Activated T-helper 17 cell treated with anti-CD3 and anti-CD28 coated beads, Interleukin-2, amount 50 U/mL, for 72 hours (primary cell): ENCODE measurements at regions not wholly inside any gene's neighbourhood (a gene's known extent, or its start where the extent isn't known, plus 50 kb on each side); places are given as distances from the start of the nearest gene placed in this dataset.

Experiments
- ATAC-seq: fragments of 150-1000 bp; cut with Tn5 transposase; replicated peaks from 2 replicates; pipeline ENCODE4 v1.10.0; 2021; ENCODE audit warnings: mild to moderate bottlenecking, moderate library complexity
- H3K27ac Mint-ChIP-seq: one replicate; pipeline ENCODE4 v1.8.0; 2022; ENCODE audit warnings: mixed read lengths
- H3K27me3 Mint-ChIP-seq: one replicate; pipeline ENCODE4 v1.8.0; 2022; ENCODE audit warnings: mixed read lengths
- H3K36me3 Mint-ChIP-seq: one replicate; pipeline ENCODE4 v1.8.0; 2022; ENCODE audit warnings: low read depth, mild to moderate bottlenecking, mixed read lengths
- H3K4me1 Mint-ChIP-seq: one replicate; pipeline ENCODE4 v1.8.0; 2022; ENCODE audit warnings: mixed read lengths
- H3K4me3 Mint-ChIP-seq: one replicate; pipeline ENCODE4 v1.8.0; 2022; ENCODE audit warnings: mild to moderate bottlenecking, mixed read lengths
- H3K9me3 Mint-ChIP-seq: one replicate; pipeline ENCODE4 v1.8.0; 2022; ENCODE audit warnings: mixed read lengths

DNA sequence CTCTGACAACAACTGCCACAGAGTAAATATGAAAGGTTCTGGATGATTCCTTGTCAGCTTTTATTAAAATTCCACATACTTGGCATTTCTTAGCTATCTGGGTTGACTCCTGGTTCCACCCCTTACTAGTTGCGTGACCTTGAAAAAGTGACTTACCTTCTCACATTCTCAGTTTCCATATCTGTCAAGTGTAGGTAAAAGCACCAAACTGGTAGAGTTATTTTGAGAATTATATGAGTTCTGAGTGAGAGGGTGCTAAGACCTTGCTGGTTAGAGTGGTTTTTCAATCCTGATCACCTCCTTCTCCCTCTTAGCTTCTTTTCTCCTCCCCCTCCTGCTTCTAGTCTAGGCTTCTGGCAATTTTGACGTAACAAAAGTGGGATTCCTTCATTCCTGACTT, 83.4 kb upstream of the ABCD3 start:
- Mint-ChIP-seq H3K27ac (no peak overlapping the region), H3K4me3 (no peak overlapping the region), H3K27me3 (peaks cover 24% of the 10 kb centered on the region), H3K4me1 (peaks cover 7% of the 10 kb centered on the region), H3K36me3 (no peaks in the 10 kb centered on the region), H3K9me3 (no peaks in the 10 kb centered on the region)
- peak; percentile 18 for ATAC-seq

DNA sequence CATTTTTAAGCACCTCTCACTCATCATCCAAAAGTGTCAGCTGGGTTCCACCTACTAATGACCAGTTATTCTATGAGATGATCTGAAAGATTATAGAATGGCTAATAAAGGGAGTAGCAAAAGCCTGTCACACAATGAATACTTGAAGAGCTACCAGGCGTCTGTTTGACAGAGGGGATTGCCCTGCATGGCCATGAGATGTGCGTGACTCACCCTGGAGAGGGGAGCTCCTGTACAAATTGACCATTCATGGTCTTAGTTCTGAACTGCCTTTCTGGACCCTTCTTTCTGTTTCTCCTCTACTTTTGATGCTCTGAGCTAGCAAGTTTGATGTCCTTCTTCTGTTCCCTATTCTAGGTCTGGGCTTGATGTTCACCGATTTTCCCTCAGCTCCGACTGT, 85.2 kb upstream of the ABCD3 start:
- H3K4me1 Mint-ChIP-seq, result peaks cover 7% of the 10 kb centered on the region
- no peak overlapping the region for H3K27ac Mint-ChIP-seq
- no peaks in the 10 kb centered on the region for H3K9me3 Mint-ChIP-seq
- H3K4me3 Mint-ChIP-seq, result no peak overlapping the region
- no peaks in the 10 kb centered on the region for H3K36me3 Mint-ChIP-seq
- H3K27me3 Mint-ChIP-seq, result peaks cover 28% of the 10 kb centered on the region
- ATAC-seq, result no peak

DNA sequence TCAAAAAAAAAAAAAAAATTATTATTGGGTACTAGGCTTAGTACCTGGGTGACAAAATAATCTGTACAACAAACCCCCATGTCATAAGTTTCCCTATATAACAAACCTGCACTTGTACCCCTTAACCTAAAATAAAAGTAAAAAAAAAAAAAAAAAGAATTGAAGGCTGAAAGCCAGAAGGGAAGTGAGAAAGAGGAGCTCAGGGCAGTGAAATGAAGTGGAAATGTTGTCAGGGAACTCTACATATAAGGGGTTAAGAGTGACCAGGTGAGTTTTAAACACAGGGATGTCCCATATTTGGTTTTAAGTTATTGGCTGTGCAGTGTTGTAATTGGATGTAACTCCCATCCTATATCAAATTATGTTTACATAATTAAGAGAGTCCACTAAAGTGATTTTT, 85.7 kb upstream of the ABCD3 start:
- Mint-ChIP-seq H3K27ac (no peak overlapping the region), H3K36me3 (no peaks in the 10 kb centered on the region)

DNA sequence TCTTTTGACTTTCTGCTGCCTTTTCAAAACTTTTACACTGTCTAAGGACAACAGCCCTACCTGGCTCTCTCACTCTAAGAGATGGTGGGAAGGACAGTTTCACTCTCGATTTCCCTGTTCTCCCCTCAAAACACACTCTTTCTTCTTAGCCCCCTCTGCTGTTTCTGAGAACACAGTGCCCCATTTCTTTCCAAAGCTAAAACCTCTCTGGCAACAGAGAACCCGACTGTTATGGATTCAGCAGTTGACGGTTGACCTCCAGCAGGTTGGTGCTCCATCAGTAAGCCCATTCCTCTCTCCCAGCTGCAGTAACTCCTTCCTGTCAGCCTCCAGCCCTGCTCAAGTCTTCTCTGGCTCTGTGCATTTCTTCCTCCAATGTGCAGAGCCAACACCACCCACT, 88.2 kb upstream of the ABCD3 start:
- ATAC-seq, result no peak
- Mint-ChIP-seq H3K27ac (no peak overlapping the region), H3K9me3 (no peaks in the 10 kb centered on the region), H3K4me1 (peaks cover 7% of the 10 kb centered on the region), H3K27me3 (peaks cover 43% of the 10 kb centered on the region), H3K4me3 (no peak overlapping the region), H3K36me3 (no peaks in the 10 kb centered on the region)

More for the DNA sequence above, 85.7 kb upstream of the ABCD3 start:
- no peak for ATAC-seq
- Mint-ChIP-seq H3K27me3 (peaks cover 32% of the 10 kb centered on the region), H3K4me3 (no peak overlapping the region), H3K9me3 (no peaks in the 10 kb centered on the region), H3K4me1 (peaks cover 7% of the 10 kb centered on the region)

DNA sequence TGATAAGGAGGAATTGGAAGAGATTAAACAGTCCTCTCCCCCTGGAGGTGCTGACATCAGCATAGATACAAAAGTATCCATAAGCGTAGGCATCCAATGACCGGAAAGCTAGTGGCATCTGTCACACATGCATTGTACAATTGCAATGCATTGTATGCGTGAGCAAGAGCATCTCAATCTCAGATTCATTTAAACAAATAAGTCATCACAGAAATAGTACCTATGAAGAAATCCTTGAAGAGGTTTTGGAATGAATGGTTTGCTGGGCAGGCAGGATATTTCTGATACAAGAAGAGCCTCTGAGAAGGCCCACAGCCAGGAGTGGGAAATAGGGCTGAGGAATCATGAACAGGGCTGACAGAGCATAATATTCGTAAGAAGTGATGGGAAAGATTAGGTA, 88.9 kb upstream of the ABCD3 start:
- Mint-ChIP-seq H3K4me1 (peaks cover 7% of the 10 kb centered on the region), H3K9me3 (no peaks in the 10 kb centered on the region), H3K4me3 (no peak overlapping the region), H3K27me3 (peaks cover 44% of the 10 kb centered on the region), H3K27ac (no peak overlapping the region), H3K36me3 (no peaks in the 10 kb centered on the region)
- no peak for ATAC-seq

DNA sequence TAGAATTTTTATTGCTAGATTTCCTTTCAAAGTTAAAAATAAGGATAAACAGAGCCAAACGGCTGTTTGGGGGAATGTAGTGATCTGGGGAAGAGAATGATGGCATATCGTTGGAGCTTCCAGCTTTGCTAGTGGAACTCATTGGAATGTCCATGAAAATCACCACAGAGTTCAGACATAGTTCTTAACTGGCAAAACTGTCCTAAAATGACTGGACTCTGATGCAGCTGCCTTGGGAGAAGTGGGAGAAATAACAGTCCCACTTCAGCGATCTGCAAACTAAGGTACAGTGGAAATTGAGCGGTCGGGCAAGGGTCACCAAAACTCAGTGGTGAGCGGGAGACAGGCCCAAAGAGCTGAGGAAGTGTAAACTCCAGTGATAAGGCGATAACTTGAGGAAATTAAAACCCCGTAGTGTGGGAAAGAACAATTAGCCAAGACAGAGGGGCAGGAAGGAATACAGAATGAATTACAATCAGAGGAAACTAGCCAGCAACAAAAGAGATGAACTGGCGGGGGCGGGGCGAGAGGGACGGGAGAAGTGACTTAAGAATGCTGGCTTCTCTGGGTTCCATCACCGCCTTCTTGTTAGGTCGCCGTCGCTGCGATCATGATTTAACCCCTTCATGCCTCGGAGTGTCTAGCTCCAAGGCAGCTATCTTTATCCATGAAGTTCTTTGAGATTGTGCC, 89.8 kb upstream of the ARHGAP29 start:
- Mint-ChIP-seq H3K27me3 (peaks cover 48% of the 10 kb centered on the region), H3K4me3 (no peak overlapping the region)

DNA sequence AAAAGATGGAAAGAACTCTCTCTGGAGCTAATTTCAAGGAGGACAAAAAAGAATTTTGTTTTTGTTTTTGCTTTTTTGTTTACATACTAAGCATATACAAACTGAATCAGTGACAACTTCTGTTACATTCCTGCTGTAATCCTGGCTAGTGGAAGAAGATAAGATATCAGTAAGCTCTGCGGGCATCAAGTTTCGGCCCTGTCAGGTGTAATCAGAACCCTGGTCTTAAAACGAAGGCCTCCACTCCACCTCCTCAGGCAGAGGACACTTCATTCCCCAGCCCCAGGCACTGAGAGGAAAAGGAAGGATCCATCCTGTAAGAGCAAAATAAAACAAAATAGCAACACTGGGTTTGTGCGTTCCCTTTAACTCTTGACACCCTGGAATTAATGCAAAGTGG, 88.9 kb upstream of the ARHGAP29 start:
- H3K27me3 Mint-ChIP-seq, result peaks cover 48% of the 10 kb centered on the region
- H3K36me3 Mint-ChIP-seq, result no peaks in the 10 kb centered on the region
- no peak for ATAC-seq
- H3K4me1 Mint-ChIP-seq, result peaks cover 7% of the 10 kb centered on the region
- no peak overlapping the region for H3K27ac Mint-ChIP-seq
- no peaks in the 10 kb centered on the region for H3K9me3 Mint-ChIP-seq
- H3K4me3 Mint-ChIP-seq, result no peak overlapping the region

More for the DNA sequence above, 89.8 kb upstream of the ARHGAP29 start:
- H3K9me3 Mint-ChIP-seq, result no peaks in the 10 kb centered on the region
- H3K4me1 Mint-ChIP-seq, result peaks cover 7% of the 10 kb centered on the region
- no peak overlapping the region for H3K27ac Mint-ChIP-seq
- H3K36me3 Mint-ChIP-seq, result no peaks in the 10 kb centered on the region
- ATAC-seq, result no peak

DNA sequence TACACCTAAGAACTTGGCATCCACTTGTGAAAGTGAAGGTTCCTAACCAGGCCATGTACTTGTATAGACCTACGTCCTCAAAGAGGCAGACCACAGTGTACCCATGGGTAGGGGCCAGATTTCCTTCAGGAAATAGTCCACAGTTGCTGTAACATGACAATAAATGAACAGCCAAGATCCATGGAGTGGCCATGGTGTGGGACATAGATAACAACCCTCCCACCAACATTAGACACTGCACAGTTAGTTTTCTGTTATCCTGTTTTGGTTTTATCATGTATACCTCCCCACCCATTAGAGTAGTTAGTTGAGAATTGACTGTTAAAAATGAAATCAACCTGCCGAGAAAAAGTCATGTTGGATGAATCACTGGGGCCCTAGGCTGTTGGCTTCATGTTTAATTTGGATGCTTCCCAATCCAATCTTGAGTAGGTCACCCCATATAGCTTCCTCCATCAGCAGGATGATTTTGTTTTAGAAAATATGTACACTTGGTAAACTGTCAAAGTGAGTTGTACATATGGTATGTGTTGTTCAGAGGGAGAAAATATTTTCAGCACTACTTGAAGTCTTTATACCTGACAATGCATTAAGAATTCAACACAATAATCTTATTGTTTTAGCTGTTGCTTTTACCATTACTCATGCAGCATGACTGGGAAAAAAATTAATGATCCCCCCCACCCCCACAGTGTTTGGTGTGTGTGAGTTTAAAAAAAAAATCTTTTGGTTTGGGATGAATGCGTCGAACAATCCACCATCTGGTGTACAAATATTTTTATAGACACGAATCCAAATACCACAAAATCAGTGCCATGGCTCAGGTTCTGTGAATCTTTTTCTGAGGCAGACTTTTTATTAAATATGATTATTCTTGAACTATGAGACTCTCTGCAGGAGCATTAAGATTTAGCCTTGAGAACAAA, 88.3 kb upstream of the ARHGAP29 start:
- ATAC-seq, result no peak
- peaks cover 7% of the 10 kb centered on the region for H3K4me1 Mint-ChIP-seq
- peaks cover 47% of the 10 kb centered on the region for H3K27me3 Mint-ChIP-seq
- H3K27ac Mint-ChIP-seq, result no peak overlapping the region
- H3K4me3 Mint-ChIP-seq, result no peak overlapping the region
- no peaks in the 10 kb centered on the region for H3K9me3 Mint-ChIP-seq
- H3K36me3 Mint-ChIP-seq, result no peaks in the 10 kb centered on the region

DNA sequence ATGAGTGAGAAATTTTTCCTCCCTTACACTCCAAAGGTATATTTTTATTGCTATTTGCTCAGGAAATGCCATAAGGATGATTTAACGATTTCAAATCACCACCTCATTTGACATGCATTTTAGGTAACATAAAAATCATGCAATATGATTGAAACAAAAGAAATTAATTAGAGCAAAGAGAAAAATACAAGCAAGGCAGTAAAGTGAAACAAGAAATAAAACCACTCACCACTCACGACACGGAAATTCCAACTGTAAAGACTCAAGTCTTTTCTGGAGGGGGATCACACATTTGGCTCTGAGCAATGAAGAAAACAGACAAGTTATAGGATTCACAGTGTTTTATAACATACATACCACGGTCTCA, 86.8 kb upstream of the ARHGAP29 start:
- Mint-ChIP-seq H3K9me3 (no peaks in the 10 kb centered on the region), H3K27me3 (peaks cover 37% of the 10 kb centered on the region), H3K4me3 (no peak overlapping the region), H3K4me1 (no peaks in the 10 kb centered on the region), H3K36me3 (no peaks in the 10 kb centered on the region), H3K27ac (no peak overlapping the region)
- ATAC-seq, result no peak

DNA sequence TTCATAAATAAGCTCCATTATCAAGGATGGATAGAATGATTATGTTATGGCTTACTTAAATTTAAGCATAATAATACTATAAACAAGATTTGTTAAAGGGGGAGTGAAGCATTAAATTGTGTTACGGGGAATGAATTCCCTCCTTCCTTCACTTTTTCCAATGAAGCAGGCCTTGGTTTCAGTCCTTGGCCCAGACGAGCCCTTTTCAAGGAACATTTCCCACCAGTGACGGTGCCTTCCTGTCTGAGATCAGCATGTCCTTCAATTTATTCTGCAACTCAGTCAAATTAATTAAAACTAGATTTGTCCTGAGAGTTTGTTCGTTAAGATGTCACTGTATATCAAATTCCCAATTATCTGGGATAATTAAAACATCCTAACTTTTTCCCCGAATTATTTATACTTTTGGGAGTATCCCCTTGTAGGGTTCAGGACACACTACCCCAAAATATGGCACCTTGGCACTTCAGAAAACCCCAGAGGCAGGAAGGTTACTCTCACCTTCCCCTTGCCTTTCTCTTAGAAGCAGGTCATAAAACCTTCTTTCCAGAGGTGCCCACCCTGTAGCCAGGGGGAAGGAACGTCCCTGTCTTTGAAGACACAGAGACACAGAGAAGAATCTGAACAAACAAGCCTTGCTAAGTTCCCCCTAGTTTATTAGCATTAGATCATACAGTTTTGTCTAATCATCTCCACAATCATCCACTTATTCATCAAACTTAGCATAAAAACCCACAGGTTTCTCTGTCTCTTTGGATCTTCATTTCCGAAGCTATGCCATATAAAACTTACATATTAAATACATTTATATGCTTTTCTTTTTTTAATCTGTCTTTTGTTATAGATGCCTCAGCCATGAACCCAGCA, 86.2 kb upstream of the ARHGAP29 start:
- Mint-ChIP-seq H3K4me3 (no peak overlapping the region), H3K27me3 (peaks cover 33% of the 10 kb centered on the region), H3K36me3 (no peaks in the 10 kb centered on the region), H3K27ac (no peak overlapping the region), H3K9me3 (no peaks in the 10 kb centered on the region), H3K4me1 (no peaks in the 10 kb centered on the region)
- no peak for ATAC-seq

DNA sequence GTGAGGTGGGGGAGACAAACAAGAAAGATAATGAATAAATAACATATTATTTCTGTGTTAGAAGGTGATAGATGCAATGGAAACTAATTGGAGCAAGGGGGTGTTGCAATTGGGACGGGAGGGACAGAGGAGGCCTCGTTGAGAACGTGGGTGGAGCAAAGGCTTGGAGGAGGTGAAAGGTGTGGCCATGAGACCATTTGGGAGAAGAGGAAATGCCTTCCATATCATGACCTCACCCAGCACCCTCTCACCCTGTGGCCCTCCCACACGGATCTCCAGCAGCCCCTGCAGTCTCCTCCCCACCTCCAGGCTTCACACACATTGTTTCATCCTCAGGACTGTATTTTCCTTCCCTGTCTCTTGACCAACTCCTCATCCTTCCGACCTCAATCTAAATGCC, 85.3 kb upstream of the ARHGAP29 start:
- H3K4me3 Mint-ChIP-seq, result no peak overlapping the region
- H3K4me1 Mint-ChIP-seq, result no peaks in the 10 kb centered on the region
- no peaks in the 10 kb centered on the region for H3K36me3 Mint-ChIP-seq
- no peaks in the 10 kb centered on the region for H3K9me3 Mint-ChIP-seq
- peaks cover 29% of the 10 kb centered on the region for H3K27me3 Mint-ChIP-seq
- no peak for ATAC-seq
- H3K27ac Mint-ChIP-seq, result no peak overlapping the region

DNA sequence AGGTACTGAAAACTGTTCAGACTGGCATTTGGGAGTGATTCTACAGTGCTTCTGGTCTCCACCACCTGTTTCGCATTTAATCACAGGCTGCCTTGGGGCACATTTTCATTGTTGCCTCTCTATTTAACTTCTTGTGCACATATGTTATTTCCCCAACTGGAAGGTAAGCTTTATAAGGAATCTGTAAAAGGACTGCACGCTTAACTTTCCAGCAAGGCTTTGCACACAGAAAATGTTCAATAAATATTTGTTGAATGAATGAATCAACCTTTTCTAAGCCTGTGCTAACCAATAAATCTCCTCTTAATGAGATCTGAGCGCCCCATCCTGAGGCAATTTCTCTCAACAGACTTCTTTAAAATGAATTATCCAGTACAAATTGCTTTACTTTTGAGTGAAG, 84.3 kb upstream of the ARHGAP29 start:
- no peak for ATAC-seq
- Mint-ChIP-seq H3K27me3 (peaks cover 22% of the 10 kb centered on the region), H3K4me1 (no peaks in the 10 kb centered on the region)

DNA sequence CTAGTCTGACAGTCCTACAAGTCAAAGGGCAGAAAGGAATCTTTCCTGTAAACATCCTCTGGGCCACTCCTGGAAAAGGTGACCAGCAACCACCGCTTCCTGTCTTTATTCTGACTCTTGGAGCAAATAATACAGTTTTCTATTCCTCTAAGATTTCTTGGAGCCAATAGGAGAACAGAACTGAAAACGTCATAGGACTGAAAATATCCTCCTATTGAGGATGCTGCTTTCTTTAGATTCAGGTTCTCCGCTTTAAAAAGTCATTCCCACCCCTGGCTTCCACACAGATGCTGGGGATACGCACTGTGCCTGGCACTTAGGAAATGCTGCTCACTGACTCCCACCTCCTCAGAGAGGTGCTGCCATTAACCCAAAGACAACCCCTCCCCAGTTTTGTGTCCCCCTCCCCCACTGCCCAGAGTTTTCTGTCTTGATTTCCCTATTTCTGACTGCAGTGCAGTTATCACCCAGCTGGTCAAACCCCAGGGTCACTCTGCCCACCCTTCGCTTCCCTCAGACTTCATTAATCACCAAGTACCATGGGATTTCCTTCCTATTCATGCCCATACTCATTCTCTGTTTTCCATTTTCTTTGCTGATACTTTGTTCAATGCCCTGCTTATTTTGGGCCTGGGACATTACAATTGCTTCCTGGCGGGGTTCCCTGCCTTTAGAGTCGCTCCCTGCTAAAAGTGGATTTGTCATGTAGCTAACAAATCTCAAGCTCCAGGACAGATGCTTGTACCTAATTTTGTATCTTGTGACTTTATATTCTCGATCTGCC, 82.1 kb upstream of the ARHGAP29 start:
- H3K4me1 Mint-ChIP-seq, result no peaks in the 10 kb centered on the region
- H3K36me3 Mint-ChIP-seq, result no peaks in the 10 kb centered on the region
- ATAC-seq, result no peak

More for the DNA sequence above, 84.3 kb upstream of the ARHGAP29 start:
- H3K9me3 Mint-ChIP-seq, result no peaks in the 10 kb centered on the region
- H3K36me3 Mint-ChIP-seq, result no peaks in the 10 kb centered on the region
- H3K27ac Mint-ChIP-seq, result no peak overlapping the region
- H3K4me3 Mint-ChIP-seq, result no peak overlapping the region

DNA sequence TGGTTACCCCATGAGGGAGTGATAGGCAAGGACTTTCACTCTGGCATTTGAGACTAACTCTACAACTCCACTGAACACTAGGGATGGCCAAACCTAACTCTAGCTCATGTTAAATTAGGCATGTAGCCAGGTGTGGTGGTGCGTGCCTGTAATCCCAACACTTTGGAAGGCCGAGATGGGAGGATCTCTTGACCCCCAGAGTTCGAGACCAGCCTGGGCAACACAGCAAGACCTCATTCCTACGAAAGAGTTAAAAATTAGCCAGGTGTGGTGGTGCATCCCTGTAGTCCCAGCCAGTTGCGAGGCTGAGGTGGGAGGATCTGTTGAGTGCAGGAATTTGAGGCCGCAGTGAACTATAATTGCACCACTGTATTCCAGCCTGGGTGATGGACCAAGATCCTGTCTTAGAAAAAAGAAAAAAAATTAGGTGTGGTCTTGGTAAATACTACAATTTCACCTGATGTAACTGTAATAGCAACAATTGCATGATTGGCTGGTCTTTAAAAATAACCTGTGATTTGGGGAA, 81.2 kb upstream of the ARHGAP29 start:
- H3K4me3 Mint-ChIP-seq, result no peak overlapping the region
- H3K36me3 Mint-ChIP-seq, result no peaks in the 10 kb centered on the region

More for the DNA sequence above, 82.1 kb upstream of the ARHGAP29 start:
- Mint-ChIP-seq H3K4me3 (no peak overlapping the region), H3K27me3 (peaks cover 20% of the 10 kb centered on the region), H3K27ac (no peak overlapping the region), H3K9me3 (no peaks in the 10 kb centered on the region)

More for the DNA sequence above, 81.2 kb upstream of the ARHGAP29 start:
- Mint-ChIP-seq H3K27ac (no peak overlapping the region), H3K27me3 (peaks cover 16% of the 10 kb centered on the region), H3K9me3 (no peaks in the 10 kb centered on the region), H3K4me1 (no peaks in the 10 kb centered on the region)
- ATAC-seq, result no peak
